IMR-90 (cell line): ENCODE measurements at regions not wholly inside any gene's neighbourhood (a gene's known extent, or its start where the extent isn't known, plus 50 kb on each side); places are given as distances from the start of the nearest gene placed in this dataset.

Experiments used
- ATAC-seq: fragments of 200-7000 bp; cut with Tn5 transposase; 2 replicates; pipeline ENCODE4 v1.9.1; 2020; ENCODE audit warnings: low read depth, mild to moderate bottlenecking, moderate library complexity
- BruUV-seq: library from RNA; stranded (reverse); fragments of 400-500 nt; replicated peaks from 2 replicates; lab custom pipeline; 2021; lab: Mats Ljungman, UMichigan
- CTCF ChIA-PET: fragments of 300-600 bp; formaldehyde crosslinking; extraction: SDS; loops from one replicate; lab custom pipeline; 2021; ENCODE audit warnings: antibody characterized with exemption; lab: Yijun Ruan, JAX
- POLR2A ChIA-PET: fragments of 300-600 bp; sonication (Branson Sonifier 250); formaldehyde crosslinking; loops from one replicate; lab custom pipeline; 2022; ENCODE audit warnings: antibody characterized with exemption; ENCODE audit not compliant: unreplicated experiment; lab: Charles Lee
- DNase-seq: peaks from one replicate; pipeline ENCODE4 v3.0.0; 2013
- H2AFZ ChIP-seq: replicated peaks from 2 replicates; pipeline ENCODE3; 2013; ENCODE audit warnings: low read length, mild to moderate bottlenecking; ENCODE audit not compliant: poor library complexity
- H2AK5ac ChIP-seq: 2 replicates; pipeline ENCODE4 v1.6.1; 2013; ENCODE audit warnings: low read depth, low read length, inconsistent platforms
- H2AK9ac ChIP-seq: replicated peaks from 2 replicates; pipeline ENCODE3; 2013; ENCODE audit warnings: mild to moderate bottlenecking, low read depth, low read length, moderate library complexity; ENCODE audit not compliant: poor library complexity
- H2BK120ac ChIP-seq: 2 replicates; pipeline ENCODE4 v1.6.1; 2013; ENCODE audit warnings: low read depth, low read length, inconsistent platforms
- H2BK15ac ChIP-seq: 3 replicates; pipeline ENCODE4 v1.6.1; 2013; ENCODE audit warnings: low read depth, low read length, inconsistent platforms
- H2BK20ac ChIP-seq: 2 replicates; pipeline ENCODE4 v1.6.1; 2013; ENCODE audit warnings: low read depth, mild to moderate bottlenecking, inconsistent platforms, low read length, moderate library complexity
- H2BK5ac ChIP-seq: 2 replicates; pipeline ENCODE4 v1.6.1; 2013; ENCODE audit warnings: mild to moderate bottlenecking, low read depth, low read length, inconsistent platforms; ENCODE audit not compliant: poor library complexity, severe bottlenecking
- H3K14ac ChIP-seq: replicated peaks from 2 replicates; pipeline ENCODE4 v1.6.1; 2013; ENCODE audit warnings: low read depth, low read length, inconsistent platforms
- H3K18ac ChIP-seq: 2 replicates; pipeline ENCODE4 v1.6.1; 2013; ENCODE audit warnings: low read depth, low read length, control low read depth
- H3K23ac ChIP-seq: 2 replicates; pipeline ENCODE4 v1.6.1; 2013; ENCODE audit warnings: low read depth, low read length, inconsistent platforms
- H3K27ac ChIP-seq: 2 replicates; pipeline ENCODE4 v1.5.1; 2013; ENCODE audit warnings: mild to moderate bottlenecking, control low read depth, low read length; ENCODE audit not compliant: insufficient read depth
- H3K27me3 ChIP-seq: 2 replicates; pipeline ENCODE4 v1.6.1; 2013; ENCODE audit warnings: low read length; ENCODE audit not compliant: control insufficient read depth, insufficient read depth
- H3K36me3 ChIP-seq: 2 replicates; pipeline ENCODE4 v1.6.1; 2013; ENCODE audit warnings: low read length, mixed read lengths; ENCODE audit not compliant: control insufficient read depth, insufficient read depth
- H3K4ac ChIP-seq: 2 replicates; pipeline ENCODE4 v1.6.1; 2013; ENCODE audit warnings: low read depth, low read length, inconsistent platforms
- H3K4me1 ChIP-seq: 2 replicates; pipeline ENCODE4 v1.6.1; 2013; ENCODE audit warnings: low read length, mixed read lengths; ENCODE audit not compliant: control insufficient read depth, insufficient read depth
- H3K4me2 ChIP-seq: 2 replicates; pipeline ENCODE4 v1.6.1; 2013; ENCODE audit warnings: low read depth, mild to moderate bottlenecking, control low read depth, low read length, moderate library complexity
- H3K4me3 ChIP-seq: 2 replicates; pipeline ENCODE4 v1.5.1; 2013; ENCODE audit warnings: low read depth, mild to moderate bottlenecking, control low read depth, low read length, moderate library complexity; ENCODE audit not compliant: insufficient read depth
- H3K56ac ChIP-seq: 2 replicates; pipeline ENCODE4 v1.6.1; 2013; ENCODE audit warnings: low read length, inconsistent platforms; ENCODE audit not compliant: insufficient read depth; ENCODE audit errors: extremely low read depth
- H3K79me1 ChIP-seq, 2 experiments: 2 replicates each; pipeline ENCODE4 v1.6.1; 2013; ENCODE audit warnings: low read length in 2 of 2, inconsistent platforms in 1 of 2, low read depth in 1 of 2
- H3K9ac ChIP-seq: 2 replicates; pipeline ENCODE4 v1.6.1; 2013; ENCODE audit warnings: low read depth, low read length, control low read depth
- H3K9me1 ChIP-seq: 2 replicates; pipeline ENCODE4 v1.6.1; 2013; ENCODE audit warnings: low read length, inconsistent platforms; ENCODE audit not compliant: insufficient read depth
- H3K9me3 ChIP-seq: 2 replicates; pipeline ENCODE4 v1.6.1; 2013; ENCODE audit warnings: low read length; ENCODE audit not compliant: control insufficient read depth, insufficient read depth
- H4K20me1 ChIP-seq: 2 replicates; pipeline ENCODE4 v1.6.1; 2013; ENCODE audit warnings: low read length, inconsistent platforms; ENCODE audit not compliant: insufficient read depth
- H4K5ac ChIP-seq: 2 replicates; pipeline ENCODE4 v1.6.1; 2013; ENCODE audit warnings: mild to moderate bottlenecking, low read depth, low read length, control low read depth
- H4K8ac ChIP-seq, 2 experiments: 2 replicates each; pipeline ENCODE4 v1.6.1; 2013; ENCODE audit warnings: low read depth in 2 of 2, low read length in 2 of 2, control low read depth in 1 of 2, inconsistent platforms in 1 of 2
- H4K91ac ChIP-seq: 2 replicates; pipeline ENCODE4 v1.6.1; 2013; ENCODE audit warnings: low read depth, low read length, inconsistent platforms; ENCODE audit not compliant: insufficient read depth
- CHD1 ChIP-seq: IDR thresholded peaks from 2 replicates; pipeline ENCODE4 v1.6.1; 2012; ENCODE audit warnings: low read depth, low read length, improper control_type of control experiment
- MAFK ChIP-seq: IDR thresholded peaks from 2 replicates; pipeline ENCODE4 v1.6.1; 2012; ENCODE audit warnings: low read depth, low read length, improper control_type of control experiment
- MAZ ChIP-seq: IDR thresholded peaks from 2 replicates; pipeline ENCODE4 v1.6.1; 2012; ENCODE audit warnings: low read depth, mild to moderate bottlenecking, low read length, improper control_type of control experiment, moderate library complexity, borderline replicate concordance
- NFE2L2 ChIP-seq: fragments of 150-350 bp; IDR thresholded peaks from 2 replicates; pipeline ENCODE4 v1.6.1; 2016; ENCODE audit warnings: low read depth, mild to moderate bottlenecking, low read length
- POLR2A ChIP-seq: IDR thresholded peaks from 2 replicates; pipeline ENCODE4 v1.6.1; 2012; ENCODE audit warnings: mild to moderate bottlenecking, low read depth, low read length
- SMC3 ChIP-seq: fragments of 150-350 bp; IDR thresholded peaks from 2 replicates; pipeline ENCODE4 v1.6.1; 2016; ENCODE audit warnings: low read depth, mild to moderate bottlenecking, antibody characterized with exemption, low read length, moderate library complexity
- WGBS, 2 experiments: methylation state at CpG; one replicate each; pipeline versions ENCODE4 v1.1.5 to v1.1.7; 2013; ENCODE audit warnings: missing lambda C conversion rate in 2 of 2; ENCODE audit not compliant: insufficient read length in 1 of 2; ENCODE audit errors: extremely low coverage in 2 of 2; 5-methylcytosine and 5-hydroxymethylcytosine counted together
- dilution Hi-C: fragments of 300-500 bp; cut with HindIII; formaldehyde crosslinking; loops from one replicate; pipeline ENCODE4 v1.14.3; 2018; ENCODE audit warnings: low sequenced_read_pairs; ENCODE audit not compliant: unreplicated experiment
- in situ Hi-C: fragments of 300-500 bp; cut with MboI; formaldehyde crosslinking; loops from 3 replicates; pipeline ENCODE4 v1.14.3; 2019; ENCODE audit warnings: low sequenced_read_pairs, inconsistent platforms, mixed read lengths
- intact Hi-C: fragments of 100-400 bp; cut with micrococcal nuclease; formaldehyde crosslinking; loops from 2 replicates; pipeline ENCODE4 v1.10.0; 2022

DNA sequence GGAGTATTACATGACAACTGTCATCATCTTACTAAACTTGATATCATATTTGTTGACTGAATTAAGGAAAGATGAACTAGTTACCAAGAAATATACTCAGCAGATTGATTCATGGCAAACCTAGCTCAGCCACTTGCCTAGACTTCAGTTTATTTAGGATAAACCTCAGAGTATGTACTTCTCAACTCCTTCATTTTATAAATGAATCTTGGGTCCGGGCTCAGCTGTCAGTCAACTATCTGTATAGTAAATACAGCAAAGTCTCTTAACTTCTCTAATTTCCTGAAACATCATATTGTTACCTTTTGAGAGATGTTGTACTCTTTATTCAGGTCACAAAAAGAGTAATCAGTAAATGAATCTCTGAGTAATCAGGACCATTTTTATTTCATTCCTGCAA, 211.0 kb upstream of the KLF14 start:
- Histone ChIP-seq H3K4me1 (peaks cover 11% of the 10 kb centered on the region), H3K4ac (peak overlapping the region; percentile 96), H4K8ac (peak overlapping the region; percentile 74 to 85; a peak in 3 of 4 replicates), H2AFZ (no peak overlapping the region), H3K9ac (peak overlapping the region; percentile 61; the same call in 1 of the 2 replicates), H4K91ac (no peak overlapping the region), H3K4me3 (no peak overlapping the region), H3K27ac (peak overlapping the region; percentile 84; the same call in 1 of the 2 replicates), H3K27me3 (no peaks in the 10 kb centered on the region), H2BK120ac (peak overlapping the region; percentile 94), H4K20me1 (no peaks in the 10 kb centered on the region), H3K9me1 (peaks cover 6% of the 10 kb centered on the region), H3K14ac (peak overlapping the region; percentile 47), H3K18ac (peak overlapping the region; percentile 84), H2BK15ac (peak overlapping the region; percentile 37; the same call in 2 of the 3 replicates), H3K9me3 (no peaks in the 10 kb centered on the region), H4K5ac (peak overlapping the region; percentile 1; the same call in 1 of the 2 replicates), H3K79me1 (peaks cover 18 to 41% of the 10 kb centered on the region in 2 experiments), H3K23ac (peak overlapping the region; percentile 96; the same call in 1 of the 2 replicates), H2BK20ac (peak overlapping the region; percentile 68; the same call in 1 of the 2 replicates), H2AK9ac (no peak overlapping the region), H3K56ac (0 out of 2 replicates have a peak overlapping the region, but pooled peaks have one; percentile 9), H3K36me3 (peaks cover 4% of the 10 kb centered on the region), H2BK5ac (peak overlapping the region; percentile 90), H3K4me2 (peak overlapping the region; percentile 1; the same call in 1 of the 2 replicates), H2AK5ac (no peak overlapping the region)
- ChIA-PET POLR2A (no interaction called here), CTCF (interaction anchor here (0.6 kb wide), 1 partner anchor 69 kb away, joined by 4 read pairs; no protein-coding TSS in a partner anchor)
- dilution Hi-C loops (no loop called here), in situ Hi-C loops (no loop called here), intact Hi-C loops (no loop called here)
- ATAC-seq = no peak
- no CpG with 5 or more reads among the region's 1 CpG for WGBS, 2 experiments
- TF ChIP-seq MAFK (no peak), NFE2L2 (no peak), CHD1 (no peak), SMC3 (no peak), POLR2A (no peak), MAZ (no peak)
- no peak for DNase-seq
- no TSS peak for BruUV-seq
